AG09309 (cell line): ENCODE measurements at regions not wholly inside any gene's neighbourhood (a gene's known extent, or its start where the extent isn't known, plus 50 kb on each side); places are given as distances from the start of the nearest gene placed in this dataset.
"Not testable (repeated sequence)": the region's sequence is repeated elsewhere in the genome, so short reads cannot be mapped to it uniquely, and the experiment has no call there.

ENCODE experiments used
- DNase-seq: peaks from one replicate; pipeline ENCODE4 v3.0.0-alpha.2; 2010; ENCODE audit warnings: low read depth
- H3K4me3 ChIP-seq: 2 replicates; pipeline ENCODE4 v1.5.1; 2011; ENCODE audit warnings: mild to moderate bottlenecking, low read depth, low read length, moderate library complexity; ENCODE audit not compliant: control insufficient read depth
- CTCF ChIP-seq: IDR thresholded peaks from 2 replicates; pipeline ENCODE4 v1.5.1; 2011; ENCODE audit warnings: mild to moderate bottlenecking, low read depth, low read length, inconsistent platforms; ENCODE audit not compliant: insufficient read depth, control insufficient read depth; ENCODE audit errors: missing control alignments

GRCh38 chr18:44580159-44580558 lies 100.5 kb upstream of the SETBP1 start:
- no peak for DNase-seq
- H3K4me3 ChIP-seq, result no peak overlapping the region
- TF ChIP-seq CTCF, result no peak

- H3K4me3 ChIP-seq, DNase-seq: not testable (repeated sequence)
These were observed 99.9 kb upstream of the SETBP1 start for GRCh38 chr18:44580782-44581181.

GRCh38 chr18:44582456-44582855 lies 98.2 kb upstream of the SETBP1 start:
- no peak overlapping the region for H3K4me3 ChIP-seq
- DNase-seq, result no peak
- no peak for TF ChIP-seq CTCF

GRCh38 chr18:44584900-44585299 lies 95.8 kb upstream of the SETBP1 start:
- TF ChIP-seq CTCF, result no peak
- H3K4me3 ChIP-seq, result no peak overlapping the region

GRCh38 chr18:44586782-44587524 lies 93.7 kb upstream of the SETBP1 start:
- no peak for TF ChIP-seq CTCF
- DNase-seq, result no peak
- H3K4me3 ChIP-seq, result no peak overlapping the region

More at GRCh38 chr18:44584900-44585299, 95.8 kb upstream of the SETBP1 start:
- no peak for DNase-seq

- H3K4me3 ChIP-seq, result no peak overlapping the region
- TF ChIP-seq CTCF, result no peak
- no peak for DNase-seq
These were observed 92.2 kb upstream of the SETBP1 start for GRCh38 chr18:44588508-44588907.

GRCh38 chr18:44589693-44590355 lies 90.9 kb upstream of the SETBP1 start:
- no peak for DNase-seq
- H3K4me3 ChIP-seq, result peak overlapping the region; percentile 9
- no peak for TF ChIP-seq CTCF
